PC-3 (cell line): ENCODE measurements at regions not wholly inside any gene's neighbourhood (a gene's known extent, or its start where the extent isn't known, plus 50 kb on each side); places are given as distances from the start of the nearest gene placed in this dataset.

Source experiments
- ATAC-seq: fragments of 200-7000 bp; cut with Tn5 transposase; 2 replicates; pipeline ENCODE4 v1.9.1; 2020; ENCODE audit warnings: mild to moderate bottlenecking, moderate library complexity
- BruUV-seq: library from RNA; stranded (reverse); fragments of 400-500 nt; replicated peaks from 2 replicates; lab custom pipeline; 2021; lab: Mats Ljungman, UMichigan
- CTCF ChIA-PET: fragments of 300-600 bp; sonication (Branson Sonifier 250); formaldehyde crosslinking; loops from one replicate; lab custom pipeline; 2022; ENCODE audit warnings: antibody characterized with exemption; lab: Charles Lee
- POLR2A ChIA-PET: fragments of 300-600 bp; sonication (Branson Sonifier 250); formaldehyde crosslinking; loops from one replicate; lab custom pipeline; 2022; ENCODE audit warnings: antibody characterized with exemption; ENCODE audit not compliant: unreplicated experiment; lab: Charles Lee
- DNase-seq: peaks from one replicate; pipeline ENCODE4 v3.0.0-alpha.2; 2015
- H2AFZ ChIP-seq: fragments of 300-600 bp; sonication (generic); 2 replicates; pipeline ENCODE4 v1.6.0; 2016; ENCODE audit warnings: antibody characterized with exemption, low read length
- H3F3A ChIP-seq: fragments of 300-600 bp; sonication (generic); one replicate; pipeline ENCODE4 v1.6.0; 2017; ENCODE audit warnings: antibody characterized with exemption, low read length, control low read depth, mild to moderate bottlenecking; ENCODE audit not compliant: unreplicated experiment
- H3K27ac ChIP-seq: fragments of 300-600 bp; sonication (generic); 2 replicates; pipeline ENCODE4 v1.5.1; 2016; ENCODE audit warnings: mild to moderate bottlenecking, low read length
- H3K27me3 ChIP-seq: fragments of 300-600 bp; sonication (generic); 2 replicates; pipeline ENCODE4 v1.6.1; 2016; ENCODE audit warnings: low read length, mixed read lengths
- H3K36me3 ChIP-seq: fragments of 300-600 bp; sonication (generic); 2 replicates; pipeline ENCODE4 v1.6.1; 2016; ENCODE audit warnings: low read depth, mixed run types, low read length, mixed read lengths
- H3K4me1 ChIP-seq: fragments of 300-600 bp; sonication (generic); 2 replicates; pipeline ENCODE4 v1.5.1; 2016; ENCODE audit warnings: low read length; ENCODE audit not compliant: insufficient read depth
- H3K4me2 ChIP-seq: fragments of 300-600 bp; sonication (generic); 2 replicates; pipeline ENCODE4 v1.6.0; 2016; ENCODE audit warnings: low read length
- H3K4me3 ChIP-seq: fragments of 300-600 bp; sonication (generic); 2 replicates; pipeline ENCODE4 v1.5.1; 2016; ENCODE audit warnings: mild to moderate bottlenecking, low read length, mixed read lengths
- H3K79me2 ChIP-seq: fragments of 300-600 bp; sonication (generic); 2 replicates; pipeline ENCODE4 v1.6.1; 2017; ENCODE audit warnings: low read length, mixed read lengths
- H3K9ac ChIP-seq: fragments of 300-600 bp; sonication (generic); 2 replicates; pipeline ENCODE4 v1.6.0; 2016; ENCODE audit warnings: mild to moderate bottlenecking, low read length
- H3K9me2 ChIP-seq: fragments of 300-600 bp; sonication (generic); replicated peaks from 2 replicates; pipeline ENCODE4 v1.6.1; 2016; ENCODE audit warnings: mixed run types, low read length, mixed read lengths
- H3K9me3 ChIP-seq: fragments of 300-600 bp; sonication (generic); 2 replicates; pipeline ENCODE4 v1.6.1; 2016; ENCODE audit warnings: low read length, mixed read lengths
- H4K20me1 ChIP-seq: fragments of 300-600 bp; sonication (generic); 2 replicates; pipeline ENCODE4 v1.6.1; 2016; ENCODE audit warnings: low read length, mixed read lengths
- EZH2 ChIP-seq: fragments of 300-600 bp; sonication (generic); IDR thresholded peaks from one replicate; pipeline ENCODE4 v1.6.1; 2017; ENCODE audit warnings: antibody characterized with exemption, mild to moderate bottlenecking, low read length; ENCODE audit not compliant: unreplicated experiment
- EZH2phosphoT487 ChIP-seq: fragments of 300-600 bp; sonication (generic); IDR thresholded peaks from 2 replicates; pipeline ENCODE4 v1.6.1; 2018; ENCODE audit warnings: mild to moderate bottlenecking, antibody characterized with exemption, low read length, borderline replicate concordance
- intact Hi-C: fragments of 100-400 bp; cut with micrococcal nuclease; formaldehyde crosslinking; loops from 2 replicates; pipeline ENCODE4 v1.9.0; 2023
- TF ChIP-seq, protein P1 (sequence below): fragments of 300-600 bp; sonication (generic); conservative IDR thresholded peaks from 2 replicates; pipeline ENCODE4 v1.5.1; 2017; ENCODE audit warnings: antibody characterized with exemption, low read depth, mild to moderate bottlenecking, low read length

GRCh38 chr10:121005948-121006587 lies 154.9 kb downstream of the WDR11 start:
- no peak for DNase-seq
- H3F3A ChIP-seq: no peaks in the 10 kb centered on the region
- no peaks in the 10 kb centered on the region for H3K4me1 ChIP-seq
- no peak for ATAC-seq
- ChIA-PET CTCF (no interaction called here), POLR2A (no interaction called here)
- H3K36me3 ChIP-seq: no peaks in the 10 kb centered on the region
- no peaks in the 10 kb centered on the region for H3K79me2 ChIP-seq
- BruUV-seq: no TSS peak
- no peak overlapping the region for H3K4me3 ChIP-seq
- H2AFZ ChIP-seq: no peak overlapping the region
- no peak overlapping the region for H3K27ac ChIP-seq
- no peak overlapping the region for H3K4me2 ChIP-seq
- H3K9me2 ChIP-seq: no peaks in the 10 kb centered on the region
- H3K9ac ChIP-seq: no peak overlapping the region
- intact Hi-C loops: no loop called here
- no peaks in the 10 kb centered on the region for H3K27me3 ChIP-seq
- no peaks in the 10 kb centered on the region for H4K20me1 ChIP-seq
- TF ChIP-seq EZH2 (no peak), EZH2phosphoT487 (no peak)
- TF ChIP-seq, protein P1, sequence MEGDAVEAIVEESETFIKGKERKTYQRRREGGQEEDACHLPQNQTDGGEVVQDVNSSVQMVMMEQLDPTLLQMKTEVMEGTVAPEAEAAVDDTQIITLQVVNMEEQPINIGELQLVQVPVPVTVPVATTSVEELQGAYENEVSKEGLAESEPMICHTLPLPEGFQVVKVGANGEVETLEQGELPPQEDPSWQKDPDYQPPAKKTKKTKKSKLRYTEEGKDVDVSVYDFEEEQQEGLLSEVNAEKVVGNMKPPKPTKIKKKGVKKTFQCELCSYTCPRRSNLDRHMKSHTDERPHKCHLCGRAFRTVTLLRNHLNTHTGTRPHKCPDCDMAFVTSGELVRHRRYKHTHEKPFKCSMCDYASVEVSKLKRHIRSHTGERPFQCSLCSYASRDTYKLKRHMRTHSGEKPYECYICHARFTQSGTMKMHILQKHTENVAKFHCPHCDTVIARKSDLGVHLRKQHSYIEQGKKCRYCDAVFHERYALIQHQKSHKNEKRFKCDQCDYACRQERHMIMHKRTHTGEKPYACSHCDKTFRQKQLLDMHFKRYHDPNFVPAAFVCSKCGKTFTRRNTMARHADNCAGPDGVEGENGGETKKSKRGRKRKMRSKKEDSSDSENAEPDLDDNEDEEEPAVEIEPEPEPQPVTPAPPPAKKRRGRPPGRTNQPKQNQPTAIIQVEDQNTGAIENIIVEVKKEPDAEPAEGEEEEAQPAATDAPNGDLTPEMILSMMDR: no peak
- H3K9me3 ChIP-seq: 0 out of 2 replicates have a peak, but pooled peaks cover 8% of the 10 kb centered on the region

DNA sequence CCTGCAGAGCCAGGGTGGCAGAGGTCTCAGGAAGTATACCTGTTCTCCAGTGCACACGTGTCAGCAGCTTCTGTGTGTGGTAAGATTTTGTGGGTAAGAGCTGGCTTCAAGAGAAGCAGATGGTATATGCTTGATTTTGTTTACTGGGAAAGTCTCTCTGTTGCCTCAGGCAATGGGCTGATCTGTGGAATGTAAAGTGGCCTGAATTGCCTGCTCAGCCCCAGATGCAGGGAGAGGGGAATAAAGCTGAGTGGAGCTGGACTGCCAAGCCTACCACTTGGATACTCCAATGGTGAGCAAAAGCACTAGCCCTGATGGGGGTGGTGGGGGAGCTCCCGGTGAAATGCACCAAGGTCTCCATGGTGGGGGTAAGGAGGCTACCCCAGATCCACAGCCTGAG lies 156.1 kb downstream of the WDR11 start:
- CTCF ChIA-PET: no interaction called here
- Histone ChIP-seq H3K36me3 (no peaks in the 10 kb centered on the region), H3K9ac (no peak overlapping the region), H3K79me2 (no peaks in the 10 kb centered on the region), H4K20me1 (no peaks in the 10 kb centered on the region), H3K27me3 (no peaks in the 10 kb centered on the region), H2AFZ (no peak overlapping the region), H3K27ac (no peak overlapping the region), H3K4me1 (no peaks in the 10 kb centered on the region), H3K9me2 (no peaks in the 10 kb centered on the region), H3K4me2 (no peak overlapping the region), H3F3A (no peaks in the 10 kb centered on the region), H3K4me3 (no peak overlapping the region), H3K9me3 (0 out of 2 replicates have a peak, but pooled peaks cover 8% of the 10 kb centered on the region)
- POLR2A ChIA-PET: no interaction called here
- intact Hi-C loops: no loop called here
- ATAC-seq: no peak
- DNase-seq: no peak
- TF ChIP-seq EZH2 (no peak), EZH2phosphoT487 (no peak)
- TF ChIP-seq, protein P1: no peak
- no TSS peak for BruUV-seq

DNA sequence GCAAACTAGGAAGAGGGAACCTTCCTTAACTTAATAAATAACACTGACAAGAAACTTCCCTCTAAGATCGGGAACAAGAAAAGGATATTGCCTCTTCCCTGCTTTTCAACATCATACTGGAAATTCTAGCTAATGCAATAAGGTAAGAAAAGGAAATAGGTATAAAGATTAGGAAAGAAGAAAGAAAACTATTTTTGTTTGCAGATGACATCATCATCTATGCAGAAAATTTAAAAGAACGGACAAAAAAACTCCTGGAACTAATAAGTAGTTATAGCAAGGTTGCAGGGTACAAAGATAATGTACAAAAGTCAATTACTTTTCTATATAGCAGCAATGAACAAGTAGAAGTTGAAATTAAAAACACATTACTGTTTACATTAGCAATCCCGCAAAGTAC lies 164.8 kb downstream of the WDR11 start:
- no peaks in the 10 kb centered on the region for H4K20me1 ChIP-seq
- no peaks in the 10 kb centered on the region for H3K9me2 ChIP-seq
- ChIA-PET CTCF (no interaction called here), POLR2A (interaction anchor here (0.6 kb wide), 1 partner anchor 118 kb away, joined by 3 read pairs; no protein-coding TSS in a partner anchor)
- no peaks in the 10 kb centered on the region for H3F3A ChIP-seq
- no peak overlapping the region for H3K4me2 ChIP-seq
- TF ChIP-seq EZH2 (no peak), EZH2phosphoT487 (no peak)
- TF ChIP-seq, protein P1: no peak
- H3K9ac ChIP-seq: no peak overlapping the region
- DNase-seq (no peak), ATAC-seq (no peak)
- H3K9me3 ChIP-seq: no peaks in the 10 kb centered on the region
- BruUV-seq: no TSS peak
- H3K79me2 ChIP-seq: no peaks in the 10 kb centered on the region
- H3K4me1 ChIP-seq: no peaks in the 10 kb centered on the region
- H3K27me3 ChIP-seq: no peaks in the 10 kb centered on the region
- intact Hi-C loops: no loop called here
- H3K4me3 ChIP-seq: no peak overlapping the region
- no peak overlapping the region for H2AFZ ChIP-seq
- H3K27ac ChIP-seq: no peak overlapping the region
- no peaks in the 10 kb centered on the region for H3K36me3 ChIP-seq
